Erythroblast (primary cell): ENCODE measurements at regions not wholly inside any gene's neighbourhood (a gene's known extent, or its start where the extent isn't known, plus 50 kb on each side); places are given as distances from the start of the nearest gene placed in this dataset.

Experiments used
- GATA1 ChIP-seq: IDR thresholded peaks from 2 replicates; pipeline ENCODE4 v1.6.1; 2011; ENCODE audit warnings: low read depth, mild to moderate bottlenecking, control low read depth, low read length, moderate library complexity
- POLR2A ChIP-seq: IDR thresholded peaks from 2 replicates; pipeline ENCODE4 v1.6.1; 2011; ENCODE audit warnings: mild to moderate bottlenecking, low read length

DNA sequence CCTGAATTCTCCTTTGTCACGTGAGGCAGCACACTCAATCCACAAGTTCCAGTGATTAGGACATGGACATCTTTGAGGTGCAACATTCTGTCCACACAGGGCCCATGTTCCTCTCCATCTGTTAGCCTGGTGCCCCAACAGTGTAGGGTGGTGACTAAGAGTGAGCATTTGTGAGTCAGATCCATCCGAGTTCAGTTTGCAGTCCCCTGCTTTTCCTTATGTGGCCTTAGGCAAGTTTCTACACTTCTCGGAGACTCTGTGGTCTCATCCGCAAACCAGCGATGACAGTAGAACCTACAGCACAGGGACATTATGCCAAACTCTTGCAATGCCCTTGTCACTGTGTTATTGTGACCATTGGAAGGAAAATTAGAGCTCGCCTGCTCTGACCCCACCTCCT lies 178.7 kb upstream of the CDH4 start:
- no peak for TF ChIP-seq POLR2A
- no peak for TF ChIP-seq GATA1
